ENCODE measurements at regions not wholly inside any gene's neighbourhood (a gene's known extent, or its start where the extent isn't known, plus 50 kb on each side); places are given as distances from the start of the nearest gene placed in this dataset.

DNA sequence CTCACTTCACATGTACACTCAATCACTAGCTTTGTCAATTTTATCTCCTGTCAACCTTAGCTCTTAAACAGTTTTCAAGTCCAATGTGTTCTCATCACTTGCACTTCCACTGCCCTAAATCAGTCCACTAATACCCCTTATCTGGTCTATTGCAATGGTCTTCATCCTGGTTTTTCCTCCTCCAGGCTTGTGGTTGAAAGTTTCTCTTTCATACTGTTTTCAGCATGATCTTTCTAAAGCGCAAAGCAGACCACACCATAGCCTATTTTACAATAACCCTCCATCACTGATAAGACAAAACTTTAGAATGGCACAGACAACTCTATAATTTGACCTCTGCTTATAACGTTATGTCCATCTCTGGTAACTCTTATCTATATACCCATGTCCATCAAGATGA, 62.0 kb upstream of the DDHD1 start:
- Histone ChIP-seq H3K27ac (ENCODE audit: low read depth, low read length) (no peak overlapping the region), H3K4me3 (ENCODE audit: low read depth, low read length) (no peak overlapping the region), H3K27me3 (ENCODE audit: control insufficient read depth, insufficient read depth, low read length) (peaks cover 4% of the 10 kb centered on the region), H3K9me3 (ENCODE audit: control insufficient read depth, insufficient read depth, low read length) (no peaks in the 10 kb centered on the region)
- ChIA-PET CTCF (no interaction called here), POLR2A (no interaction called here)
- no peak for DNase-seq (ENCODE audit: low read depth, low spot score)
- TF ChIP-seq, protein P1, sequence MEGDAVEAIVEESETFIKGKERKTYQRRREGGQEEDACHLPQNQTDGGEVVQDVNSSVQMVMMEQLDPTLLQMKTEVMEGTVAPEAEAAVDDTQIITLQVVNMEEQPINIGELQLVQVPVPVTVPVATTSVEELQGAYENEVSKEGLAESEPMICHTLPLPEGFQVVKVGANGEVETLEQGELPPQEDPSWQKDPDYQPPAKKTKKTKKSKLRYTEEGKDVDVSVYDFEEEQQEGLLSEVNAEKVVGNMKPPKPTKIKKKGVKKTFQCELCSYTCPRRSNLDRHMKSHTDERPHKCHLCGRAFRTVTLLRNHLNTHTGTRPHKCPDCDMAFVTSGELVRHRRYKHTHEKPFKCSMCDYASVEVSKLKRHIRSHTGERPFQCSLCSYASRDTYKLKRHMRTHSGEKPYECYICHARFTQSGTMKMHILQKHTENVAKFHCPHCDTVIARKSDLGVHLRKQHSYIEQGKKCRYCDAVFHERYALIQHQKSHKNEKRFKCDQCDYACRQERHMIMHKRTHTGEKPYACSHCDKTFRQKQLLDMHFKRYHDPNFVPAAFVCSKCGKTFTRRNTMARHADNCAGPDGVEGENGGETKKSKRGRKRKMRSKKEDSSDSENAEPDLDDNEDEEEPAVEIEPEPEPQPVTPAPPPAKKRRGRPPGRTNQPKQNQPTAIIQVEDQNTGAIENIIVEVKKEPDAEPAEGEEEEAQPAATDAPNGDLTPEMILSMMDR (IDR thresholded peaks at IDR 0.05; ENCODE audit: low read depth, low read length) = no peak

DNA sequence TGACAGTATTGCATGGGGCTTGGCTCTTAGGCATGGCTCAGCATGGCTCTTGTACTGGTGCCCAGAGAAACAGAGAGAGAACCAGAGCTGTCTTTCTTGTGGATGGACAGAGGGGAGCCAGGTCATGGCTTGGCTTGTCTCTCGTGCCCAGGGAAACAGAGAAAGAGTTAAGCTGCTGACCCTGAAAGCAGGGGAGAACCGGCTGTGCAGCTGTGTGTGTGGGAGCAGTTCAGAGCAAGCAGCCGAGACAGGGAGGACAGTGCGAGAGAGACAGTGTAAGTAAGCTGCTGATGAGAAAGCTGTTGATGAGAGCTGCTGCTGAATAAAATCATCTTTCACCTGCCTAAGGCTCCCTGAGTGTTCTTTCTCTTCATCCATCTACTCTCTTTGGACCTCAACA, 61.3 kb upstream of the DDHD1 start:
- no peak for DNase-seq (ENCODE audit: low read depth, low spot score)
- Histone ChIP-seq H3K4me3 (ENCODE audit: low read depth, low read length) (no peak overlapping the region), H3K27me3 (ENCODE audit: control insufficient read depth, insufficient read depth, low read length) (peaks cover 4% of the 10 kb centered on the region), H3K9me3 (ENCODE audit: control insufficient read depth, insufficient read depth, low read length) (no peaks in the 10 kb centered on the region), H3K27ac (ENCODE audit: low read depth, low read length) (no peak overlapping the region)
- TF ChIP-seq, protein P1 (IDR thresholded peaks at IDR 0.05; ENCODE audit: low read depth, low read length) = no peak
- ChIA-PET POLR2A (no interaction called here), CTCF (no interaction called here)

DNA sequence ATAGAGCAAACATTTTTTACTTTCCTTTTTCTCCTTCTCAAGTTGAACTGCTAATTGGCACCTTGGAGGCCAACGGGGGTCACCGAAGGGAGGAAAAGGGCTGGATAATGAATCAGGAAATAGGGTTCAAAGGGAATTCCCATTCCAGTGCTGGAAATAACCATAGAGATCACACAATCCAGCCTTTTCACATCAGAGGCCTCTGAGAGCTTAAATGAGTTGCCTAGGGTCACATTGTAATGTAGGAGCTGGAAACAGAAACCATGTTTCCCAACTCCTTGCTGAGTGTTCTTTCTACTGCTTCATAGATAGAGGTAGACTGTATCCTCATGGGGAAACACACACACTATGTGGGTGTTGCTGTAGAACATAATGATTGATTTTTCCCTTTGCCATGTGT, 60.6 kb upstream of the DDHD1 start:
- no peak overlapping the region for H3K27ac ChIP-seq (ENCODE audit: low read depth, low read length)
- H3K9me3 ChIP-seq (ENCODE audit: control insufficient read depth, insufficient read depth, low read length) = no peaks in the 10 kb centered on the region
- H3K4me3 ChIP-seq (ENCODE audit: low read depth, low read length) = no peak overlapping the region
- TF ChIP-seq, protein P1 (IDR thresholded peaks at IDR 0.05; ENCODE audit: low read depth, low read length) = no peak
- DNase-seq (ENCODE audit: low read depth, low spot score) = no peak
- ChIA-PET POLR2A (no interaction called here), CTCF (no interaction called here)
- H3K27me3 ChIP-seq (ENCODE audit: control insufficient read depth, insufficient read depth, low read length) = peaks cover 4% of the 10 kb centered on the region

DNA sequence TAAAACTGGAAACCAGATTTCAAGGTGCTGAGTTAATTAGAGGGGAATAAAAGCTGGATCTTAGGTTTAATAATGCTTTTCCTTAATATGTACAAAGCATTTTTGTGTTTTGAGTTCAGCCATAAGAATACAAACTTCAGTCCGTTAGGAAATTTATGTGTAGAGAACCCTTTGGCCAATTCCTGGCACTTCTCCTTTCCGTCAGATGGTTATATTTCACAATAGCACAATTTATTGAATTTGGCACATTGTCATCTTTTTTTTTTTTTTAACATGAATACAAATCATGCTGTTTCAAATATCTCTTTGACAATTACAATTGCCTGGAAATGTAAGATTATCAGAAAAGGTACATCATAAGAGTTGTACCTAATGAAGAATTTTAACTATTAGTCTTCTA, 56.2 kb upstream of the DDHD1 start:
- TF ChIP-seq, protein P1 (IDR thresholded peaks at IDR 0.05; ENCODE audit: low read depth, low read length) = no peak
- H3K4me3 ChIP-seq (ENCODE audit: low read depth, low read length) = no peak overlapping the region
- no peak for DNase-seq (ENCODE audit: low read depth, low spot score)
- POLR2A ChIA-PET = no interaction called here
- no peaks in the 10 kb centered on the region for H3K9me3 ChIP-seq (ENCODE audit: control insufficient read depth, insufficient read depth, low read length)
- H3K27ac ChIP-seq (ENCODE audit: low read depth, low read length) = no peak overlapping the region
- CTCF ChIA-PET = no interaction called here
- H3K27me3 ChIP-seq (ENCODE audit: control insufficient read depth, insufficient read depth, low read length) = peaks cover 9% of the 10 kb centered on the region
